HG03469 (cell line): ENCODE measurements at regions not wholly inside any gene's neighbourhood (a gene's known extent, or its start where the extent isn't known, plus 50 kb on each side); places are given as distances from the start of the nearest gene placed in this dataset.
A peak's percentile ranks its signal among the peaks of the same experiment; 100 is the strongest.
"Not testable (repeated sequence)": the region's sequence is repeated elsewhere in the genome, so short reads cannot be mapped to it uniquely, and the experiment has no call there.

Experiments used
- ATAC-seq: cut with Tn5 transposase; IDR thresholded peaks from one replicate; pipeline ENCODE4 v1.9.1; 2021; ENCODE audit warnings: mild to moderate bottlenecking, moderate library complexity, moderate number of reproducible peaks; ENCODE audit not compliant: unreplicated experiment

DNA sequence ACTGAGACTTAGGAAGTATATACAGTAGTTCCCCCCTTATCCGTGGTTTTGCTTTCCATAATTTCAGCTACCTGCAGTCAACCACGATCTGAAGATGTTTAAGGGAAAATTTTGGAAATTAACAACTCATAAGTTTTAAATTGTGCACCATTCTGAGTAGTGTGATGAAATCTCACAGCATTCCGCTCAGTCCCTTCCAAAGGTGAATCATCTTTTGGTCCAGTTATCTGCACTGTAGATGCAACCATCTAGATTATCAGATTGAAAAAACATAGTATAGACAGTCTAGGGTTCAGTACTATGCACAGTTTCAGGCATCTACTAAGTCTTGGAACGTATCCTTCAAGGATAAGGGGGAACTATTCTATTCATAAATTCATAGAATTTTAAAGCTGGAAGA is 109.0 kb downstream of the ANXA3 start:
- ATAC-seq, result no peak

DNA sequence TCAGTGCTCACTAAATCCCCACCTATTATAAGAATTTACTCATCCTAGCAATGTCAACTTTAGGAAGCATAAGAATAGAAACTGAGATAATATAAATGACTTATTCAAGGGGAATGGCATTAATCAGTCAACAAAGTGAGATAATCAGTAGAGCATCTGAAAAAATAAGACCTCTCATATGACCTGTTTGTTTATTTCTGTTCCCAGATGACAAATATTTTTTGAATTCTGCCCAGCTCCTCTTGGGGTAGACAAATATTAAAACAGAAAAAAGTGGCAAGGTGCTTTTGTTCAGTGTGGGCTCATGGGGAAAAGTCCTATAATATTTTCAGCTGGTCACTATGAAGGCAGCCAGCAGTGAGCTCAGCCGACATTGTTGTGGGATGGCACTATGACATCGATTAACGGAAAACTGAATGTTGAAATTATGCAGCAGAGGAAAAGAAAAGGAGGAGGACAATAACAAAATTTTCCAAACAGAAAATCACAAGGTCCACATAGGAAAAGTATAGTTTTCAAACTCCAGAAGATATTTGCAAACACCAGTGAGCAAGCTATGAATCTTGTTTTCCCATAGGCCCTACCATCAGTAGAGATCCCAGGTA is 109.6 kb downstream of the ANXA3 start:
- ATAC-seq, result no peak

DNA sequence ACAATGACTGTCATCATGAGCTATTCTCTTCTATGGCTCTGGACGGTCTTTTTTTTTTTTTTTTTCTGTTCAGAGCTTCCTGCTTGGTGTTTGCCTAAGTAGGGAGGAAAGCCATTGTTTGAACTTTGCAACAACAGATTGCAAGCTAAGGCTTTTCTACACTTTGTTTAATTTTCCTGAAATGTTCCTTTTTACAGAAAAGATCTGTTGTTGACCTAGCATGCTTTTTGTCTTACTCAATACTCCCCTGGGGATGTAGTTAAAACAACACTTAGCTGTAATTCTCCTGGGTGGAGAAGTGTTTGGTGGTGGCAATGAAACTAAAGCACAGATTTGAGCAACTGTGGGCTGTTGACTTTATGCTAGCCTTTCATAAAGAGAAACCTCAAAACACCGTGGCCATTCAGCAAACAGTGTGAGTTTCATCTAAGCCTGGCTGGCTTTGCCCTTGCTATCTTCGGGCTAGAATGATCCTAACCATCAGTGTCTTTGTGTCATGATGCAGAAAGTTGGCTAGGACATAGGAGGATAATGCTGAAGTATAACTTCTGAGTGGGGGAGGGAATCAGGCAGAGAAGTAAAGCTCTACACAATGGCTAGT is 110.5 kb downstream of the ANXA3 start:
- ATAC-seq, result peak; percentile 70

DNA sequence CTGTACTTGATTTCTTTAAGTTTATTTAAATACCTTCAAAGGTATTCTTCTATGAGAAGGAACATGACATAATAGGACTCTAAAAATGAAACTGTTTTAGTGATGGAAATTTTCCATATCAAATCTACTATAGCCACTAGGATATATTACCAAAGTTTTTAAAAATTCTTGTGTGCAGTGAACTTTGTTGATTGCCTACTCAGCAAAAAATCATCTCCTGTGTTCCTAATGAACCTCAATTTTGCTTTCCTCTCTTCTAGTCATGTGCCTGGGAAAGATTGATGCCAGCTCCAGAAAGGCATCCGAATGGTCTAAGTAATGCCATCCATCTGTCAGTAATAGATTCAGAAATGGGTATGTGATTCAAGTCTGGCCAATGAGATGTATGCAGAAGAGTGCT is 111.1 kb downstream of the ANXA3 start:
- no peak for ATAC-seq

DNA sequence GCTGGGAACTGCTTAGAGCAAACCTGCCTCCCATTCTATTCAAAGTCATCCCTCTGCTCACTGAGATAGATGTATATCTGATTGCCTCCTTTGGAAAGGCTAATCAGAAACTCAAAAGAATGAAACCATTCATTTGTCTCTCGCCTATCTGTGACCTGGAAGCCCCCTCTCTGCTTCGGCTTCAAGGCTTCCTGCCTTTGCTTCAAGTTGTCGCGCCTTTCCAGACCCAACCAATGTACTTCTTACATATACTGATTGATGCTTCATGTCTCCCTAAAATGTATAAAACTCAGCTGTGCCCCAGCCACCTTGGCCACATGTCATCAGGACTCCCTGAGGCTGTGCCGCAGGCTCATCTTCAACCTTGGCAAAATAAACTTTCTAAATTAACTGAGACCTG is 111.9 kb upstream of the BMP2K start:
- ATAC-seq, result not testable (repeated sequence)

DNA sequence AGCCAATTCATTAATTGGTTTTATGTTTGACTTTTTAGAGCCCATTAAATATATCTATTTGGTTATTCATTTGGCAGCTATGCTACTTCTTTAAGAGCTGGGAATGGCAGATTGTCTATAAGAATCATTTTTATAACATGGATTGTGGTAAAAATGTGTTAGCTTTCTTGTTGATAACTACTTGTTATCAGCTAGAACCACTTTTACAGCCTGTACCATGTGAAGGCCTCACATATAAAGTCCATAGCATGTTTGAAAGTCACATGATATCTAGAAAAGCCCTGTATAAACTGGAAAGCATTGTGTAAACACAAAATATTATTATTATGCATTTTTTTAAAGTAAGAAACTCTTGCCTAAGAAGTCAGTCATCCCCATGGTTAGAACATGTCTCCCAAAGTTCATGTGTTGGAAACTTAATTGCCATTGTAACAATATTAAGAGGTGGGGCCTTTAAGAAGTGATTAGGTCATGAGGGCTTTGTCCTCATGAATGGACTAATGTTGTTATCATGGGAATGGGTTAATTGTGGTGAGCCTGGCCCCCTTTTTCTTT is 110.9 kb upstream of the BMP2K start:
- no peak for ATAC-seq

DNA sequence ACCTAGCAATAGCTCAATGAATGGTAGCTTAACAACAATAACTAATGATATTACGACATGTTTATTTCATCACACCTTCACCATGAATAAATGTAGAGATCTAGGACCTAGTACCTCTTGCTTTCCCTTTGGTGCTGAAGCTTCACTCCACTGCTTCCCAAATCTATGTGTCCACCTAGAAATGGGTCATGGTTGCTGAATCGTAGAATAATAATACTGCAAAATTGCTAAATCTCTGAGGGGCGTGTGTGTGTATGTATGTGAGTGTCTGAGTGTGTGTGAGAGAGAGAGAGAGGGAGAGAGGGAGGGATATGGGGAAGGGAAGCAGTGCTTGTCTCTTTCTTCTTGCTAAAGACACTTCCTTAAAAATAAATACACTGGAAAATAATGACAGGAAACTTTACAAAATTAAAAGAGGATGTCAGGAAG is 109.3 kb upstream of the BMP2K start:
- ATAC-seq, result no peak

DNA sequence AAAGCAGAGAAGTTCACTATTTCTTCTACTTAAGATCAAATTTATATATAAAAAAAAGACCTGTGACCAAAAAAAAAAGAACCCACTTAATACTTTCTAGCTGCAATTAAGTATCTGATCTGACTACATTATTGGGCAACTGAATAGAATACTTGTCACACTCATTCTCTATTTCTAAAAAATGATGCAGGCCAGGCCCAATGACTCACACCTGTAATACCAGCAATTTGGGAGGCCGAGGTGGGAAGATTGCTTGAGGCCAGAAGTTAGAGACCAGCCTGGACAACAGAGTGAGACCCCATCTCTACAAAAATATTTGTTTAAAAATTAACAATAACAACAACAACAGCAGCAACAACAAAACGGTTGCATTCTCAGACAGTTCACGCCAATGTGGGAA is 108.8 kb upstream of the BMP2K start:
- ATAC-seq, result no peak

DNA sequence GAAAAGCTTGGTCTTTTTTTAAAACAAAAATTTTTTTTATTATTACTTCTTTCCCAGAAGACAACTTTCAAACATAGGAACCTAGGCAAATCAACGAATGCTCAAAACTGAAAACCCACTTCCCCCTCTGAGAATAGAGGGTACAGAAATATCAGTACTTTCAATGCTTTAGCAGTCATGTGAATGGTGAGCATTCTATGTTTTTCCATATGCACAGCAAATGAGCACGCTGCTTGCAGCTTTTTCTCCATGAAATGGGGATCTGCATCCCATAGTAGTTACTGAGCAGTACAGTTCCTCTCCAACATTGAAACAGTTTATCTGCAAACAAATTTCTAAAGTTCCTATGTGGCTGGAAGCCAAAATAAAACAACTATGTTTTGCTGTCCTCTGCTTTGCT is 108.4 kb upstream of the BMP2K start:
- ATAC-seq, result peak; percentile 95

DNA sequence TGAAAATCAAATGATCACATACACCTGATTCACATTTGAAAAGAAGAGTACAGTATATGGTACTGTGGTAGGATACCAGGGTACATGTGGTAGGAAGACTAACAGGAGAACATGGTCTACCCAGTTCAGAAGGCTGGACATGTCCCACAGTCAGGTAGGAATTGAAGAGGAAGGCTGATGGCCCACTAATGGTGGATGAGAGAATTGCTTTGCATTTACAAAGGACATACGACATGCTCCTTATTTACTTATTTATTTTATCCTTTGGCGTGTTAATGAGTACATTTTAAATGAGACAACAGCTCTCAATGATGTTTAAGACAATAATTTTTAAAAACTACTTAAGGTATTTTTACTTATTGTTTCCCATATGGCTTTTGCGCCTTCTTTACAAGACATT is 106.7 kb upstream of the BMP2K start:
- ATAC-seq, result no peak

DNA sequence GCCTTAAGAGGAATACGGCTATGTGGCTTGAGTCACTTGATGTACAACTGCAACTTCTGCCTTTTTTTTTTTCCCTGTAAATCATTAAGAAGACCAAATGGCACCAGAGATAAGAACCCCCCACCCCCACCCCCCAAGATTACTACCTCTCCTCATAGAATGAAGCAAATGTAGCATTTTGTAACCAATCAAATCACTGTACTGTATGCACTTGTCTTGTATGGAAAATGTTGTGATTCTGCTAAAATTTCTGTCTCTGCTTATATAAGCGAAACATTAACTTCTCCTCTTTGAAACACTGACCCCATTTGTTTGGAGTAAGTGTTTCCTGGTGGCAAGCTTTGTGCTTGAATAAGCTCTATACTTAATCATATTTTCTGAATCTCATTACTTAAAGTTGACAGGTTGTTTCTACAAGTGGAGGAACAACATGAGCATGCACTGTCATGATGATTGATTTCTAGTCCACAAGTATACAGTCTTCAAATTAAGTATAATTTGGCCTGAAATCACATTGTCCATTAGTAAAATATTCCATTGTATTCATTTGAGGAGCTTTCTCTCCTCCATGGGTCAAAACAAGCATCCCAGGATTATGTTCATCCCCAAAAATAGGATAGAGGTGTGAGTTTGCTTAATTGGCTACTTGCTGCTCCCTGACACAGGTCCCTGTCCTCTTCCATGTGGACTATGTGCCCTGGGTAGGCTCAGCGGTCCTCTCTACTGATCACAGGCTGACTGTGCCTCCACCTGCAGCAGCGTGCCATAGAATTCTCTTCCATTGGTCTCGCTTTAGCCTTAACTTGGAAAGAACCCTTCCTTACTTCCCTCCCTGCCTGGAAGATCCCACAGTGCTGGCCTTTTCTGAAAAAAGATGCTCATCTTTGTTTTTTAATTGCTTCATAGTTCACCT is 104.0 kb upstream of the BMP2K start:
- no peak for ATAC-seq

DNA sequence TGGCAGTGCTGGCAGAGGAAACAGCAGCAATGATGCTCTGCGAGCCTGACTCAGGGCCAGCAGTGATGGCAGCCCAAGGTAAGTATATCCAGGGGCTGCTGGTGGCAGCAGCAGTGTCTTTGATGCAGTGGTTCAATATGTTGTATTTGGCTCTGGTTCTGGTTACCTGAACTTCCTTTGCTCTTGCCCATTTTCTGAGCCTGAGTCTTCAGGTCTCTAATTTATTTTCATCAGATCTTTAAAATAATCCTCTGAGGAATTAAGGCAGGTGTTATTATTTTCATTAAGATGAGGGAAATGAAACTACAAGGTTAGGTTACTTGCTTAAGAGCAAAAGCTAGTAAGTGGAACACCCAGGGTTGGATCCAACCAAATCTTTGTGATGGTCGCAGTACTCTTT is 102.8 kb upstream of the BMP2K start:
- no peak for ATAC-seq

DNA sequence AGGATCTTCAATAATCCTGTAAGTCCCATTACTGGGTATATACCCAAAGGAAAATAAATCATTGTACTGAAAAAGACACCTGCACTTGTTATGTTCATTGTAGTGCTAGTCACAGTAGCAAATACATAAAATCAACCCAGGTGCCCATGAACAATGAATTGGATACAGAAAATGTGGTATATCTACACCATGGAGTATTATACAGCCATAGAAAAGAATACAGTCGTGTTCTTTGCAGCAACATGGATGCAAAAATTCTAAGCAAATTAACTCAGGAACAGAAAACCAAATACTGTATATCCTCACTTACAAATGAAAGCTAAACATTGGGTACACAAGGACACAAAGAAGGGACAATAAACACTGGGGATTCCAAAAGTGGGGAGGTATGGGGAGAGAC is 100.8 kb upstream of the BMP2K start:
- ATAC-seq, result no peak

DNA sequence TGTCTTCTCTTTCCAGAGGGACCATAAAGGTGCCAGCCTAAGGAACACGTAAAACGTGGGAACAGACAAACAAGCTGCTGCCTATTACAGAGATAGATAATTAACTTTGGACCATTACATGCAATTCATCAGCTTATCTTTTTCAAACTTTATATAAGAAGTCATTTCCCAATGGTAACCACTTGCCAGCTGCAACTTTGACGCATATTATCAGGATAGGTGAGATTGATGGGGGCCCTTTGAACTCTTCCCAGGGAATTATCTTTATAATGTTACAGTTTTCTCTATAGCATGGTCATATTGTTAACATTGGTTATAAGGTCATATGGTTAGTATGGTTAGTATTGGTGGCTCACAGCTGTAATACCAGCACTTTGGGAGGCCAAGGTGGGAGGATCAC is 94.1 kb upstream of the BMP2K start:
- no peak for ATAC-seq

DNA sequence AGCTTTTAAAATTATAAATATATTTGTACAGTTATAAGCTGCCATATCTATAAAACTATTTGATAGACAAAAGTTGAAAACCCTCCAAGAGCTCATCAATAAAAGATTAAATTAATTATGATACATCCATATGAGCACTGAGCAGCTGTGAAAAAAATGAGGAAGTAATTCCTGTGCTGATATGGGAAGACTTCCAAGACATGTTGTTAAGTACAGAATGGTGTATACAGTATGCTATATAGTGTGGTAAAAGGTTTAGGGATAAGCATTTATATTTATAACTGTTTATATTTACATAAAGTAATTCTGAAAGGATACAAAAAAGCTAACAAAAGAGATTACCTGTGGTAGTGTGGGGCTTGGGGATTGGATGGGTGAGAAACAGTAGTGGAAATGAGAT is 92.8 kb upstream of the BMP2K start:
- ATAC-seq, result no peak

DNA sequence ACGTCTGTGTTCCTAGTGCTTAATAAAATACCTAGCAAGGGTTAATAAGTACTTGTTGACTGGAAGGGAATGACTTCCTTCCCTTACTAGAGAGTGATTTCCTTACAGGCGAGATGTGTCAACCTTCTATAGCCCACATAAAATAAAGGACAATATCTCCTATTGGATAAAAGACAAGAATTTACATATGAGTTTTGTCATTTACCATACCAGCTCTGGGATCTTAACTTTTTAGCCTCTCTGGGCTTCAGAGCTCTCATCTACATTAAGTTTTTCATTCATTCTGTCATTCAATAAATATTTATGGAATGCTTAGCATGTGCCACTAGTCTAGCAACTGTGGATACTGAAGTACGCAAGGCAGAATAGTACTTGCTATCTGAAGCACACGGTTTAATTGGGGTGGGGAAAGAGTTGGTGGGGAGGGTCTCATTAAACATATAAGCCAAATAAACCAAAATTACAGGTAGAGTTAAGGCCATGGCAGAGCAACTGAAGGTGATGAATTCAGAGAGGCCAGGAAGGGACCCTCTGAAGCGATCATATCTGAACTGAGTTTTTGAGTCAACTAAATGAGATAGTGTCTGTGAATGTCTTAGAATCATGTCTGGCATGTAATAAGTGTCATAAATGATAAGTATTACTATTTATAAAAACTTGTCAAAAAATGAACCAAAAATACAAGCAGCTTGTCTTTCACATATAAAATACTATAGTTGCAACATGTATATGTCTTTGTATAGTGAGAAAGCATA is 91.6 kb upstream of the BMP2K start:
- no peak for ATAC-seq

DNA sequence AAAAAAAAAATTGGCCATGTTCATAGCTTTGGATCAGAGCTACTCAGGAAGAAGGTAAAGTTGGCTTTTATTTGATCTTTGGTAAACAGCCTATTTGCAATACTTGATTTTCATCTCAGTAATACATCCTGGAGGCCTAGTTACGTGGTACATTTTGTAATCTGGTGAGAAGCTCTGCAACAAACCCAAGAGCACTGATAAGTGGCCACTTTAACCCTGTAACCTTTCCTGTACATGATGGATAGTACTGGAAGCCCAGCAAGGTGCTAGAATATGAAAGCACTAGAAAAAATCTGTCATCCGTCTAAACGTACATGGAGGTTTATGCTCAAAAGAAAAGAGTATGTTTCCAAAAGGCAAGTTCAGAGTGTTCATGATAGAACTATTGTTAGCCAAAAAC is 88.3 kb upstream of the BMP2K start:
- no peak for ATAC-seq

DNA sequence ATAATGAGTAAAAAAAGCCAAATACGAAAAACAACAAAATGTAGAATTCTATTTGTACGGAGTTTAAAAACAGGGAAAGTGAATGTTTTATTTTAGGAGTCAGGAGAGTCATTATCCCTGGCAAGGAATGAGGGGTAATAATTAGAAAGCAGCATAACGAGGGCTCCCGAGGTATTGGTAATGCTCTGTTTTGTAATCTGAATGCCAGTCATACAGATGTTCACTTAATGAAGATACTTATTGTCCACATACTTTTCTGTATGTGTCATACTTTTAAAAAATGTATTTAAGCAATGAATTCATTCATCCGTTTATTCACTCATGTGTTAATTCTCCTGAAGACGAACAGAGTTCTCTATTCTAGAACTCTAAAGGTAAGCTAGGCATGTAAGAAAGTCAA is 87.8 kb upstream of the BMP2K start:
- ATAC-seq, result no peak

DNA sequence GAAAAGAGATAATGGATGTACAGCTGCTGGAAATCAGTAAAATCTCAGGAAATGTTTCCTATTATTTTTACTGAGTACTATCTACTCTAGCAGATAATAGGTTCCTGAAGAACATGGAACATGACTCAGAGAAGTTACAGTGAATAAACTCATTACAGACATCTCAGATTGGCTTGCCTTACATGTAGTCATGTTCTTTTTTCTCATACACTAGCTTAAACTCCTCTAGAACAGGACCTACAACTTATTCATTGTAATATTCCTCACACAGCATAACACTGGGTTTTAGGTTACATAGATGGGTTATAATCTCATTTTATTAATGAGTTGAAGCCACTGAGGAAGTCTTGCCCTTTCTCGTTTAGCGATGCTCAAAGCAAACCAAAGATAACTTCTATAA is 86.9 kb upstream of the BMP2K start:
- ATAC-seq, result no peak

DNA sequence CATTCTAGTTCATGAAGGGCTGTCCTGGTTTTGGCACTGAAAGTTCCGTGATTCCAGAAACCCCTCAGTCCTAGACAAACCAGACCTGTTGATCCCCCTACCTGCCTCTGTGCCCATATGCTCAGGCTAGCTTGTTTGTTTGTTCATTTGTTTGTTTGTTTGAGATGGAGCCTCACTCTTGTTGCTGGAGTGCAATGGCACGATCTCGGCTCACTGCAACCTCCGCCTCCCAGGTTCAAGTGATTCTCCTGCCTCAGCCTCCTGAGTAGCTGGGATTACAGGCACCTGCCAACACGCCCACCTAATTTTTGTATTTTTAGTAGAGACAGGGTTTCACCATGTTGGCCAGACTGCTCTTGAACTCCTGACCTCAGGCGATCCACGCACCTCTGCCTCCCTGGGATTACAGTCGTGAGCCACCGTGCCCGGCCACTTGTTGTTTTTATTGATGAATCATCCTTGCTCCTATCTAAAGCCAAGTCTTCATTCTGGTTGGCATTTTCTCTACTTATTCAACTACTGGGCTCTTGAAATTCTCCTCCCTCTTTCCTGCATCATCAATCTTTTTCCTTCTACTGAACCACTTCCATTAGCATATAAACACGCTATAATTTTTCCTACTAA is 86.3 kb upstream of the BMP2K start:
- ATAC-seq, result no peak

DNA sequence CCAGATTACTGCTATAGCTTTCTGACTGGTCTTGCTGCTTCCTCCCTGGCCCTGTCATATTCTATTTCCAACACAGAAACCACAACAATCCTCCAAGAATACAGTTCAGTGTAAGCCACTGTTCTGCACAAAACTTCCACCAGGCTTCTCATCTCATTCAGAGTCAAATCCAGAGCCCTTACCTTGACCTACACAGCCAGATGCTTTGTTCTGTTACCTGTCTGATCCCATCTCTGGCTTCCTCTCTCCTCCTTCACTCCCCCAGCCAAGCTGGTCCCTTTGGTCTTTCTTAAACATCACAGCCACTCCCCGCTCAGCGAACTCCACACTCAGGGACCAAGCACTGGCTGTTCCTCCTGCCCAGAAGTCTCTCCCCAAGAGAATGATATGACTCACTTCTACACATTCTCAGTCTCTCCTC is 84.8 kb upstream of the BMP2K start:
- ATAC-seq, result no peak
